DND-41 (cell line): ENCODE measurements at regions not wholly inside any gene's neighbourhood (a gene's known extent, or its start where the extent isn't known, plus 50 kb on each side); places are given as distances from the start of the nearest gene placed in this dataset.

ENCODE experiments used
- ATAC-seq: fragments of 200-7000 bp; cut with Tn5 transposase; 3 replicates; pipeline ENCODE4 v1.9.1; 2021; ENCODE audit warnings: low read depth; ENCODE audit not compliant: insufficient read depth
- DNase-seq: peaks from one replicate; pipeline ENCODE4 v3.0.0-alpha.2; 2020
- H2AFZ ChIP-seq: 2 replicates; pipeline ENCODE4 v1.6.0; 2012; ENCODE audit warnings: low read depth, low read length
- H3K27ac ChIP-seq: 2 replicates; pipeline ENCODE4 v1.5.1; 2012; ENCODE audit warnings: low read length, inconsistent platforms
- H3K27me3 ChIP-seq: fragments of 200-600 bp; sonication (generic); 2 replicates; pipeline ENCODE4 v1.6.0; 2012; ENCODE audit warnings: low read length, mild to moderate bottlenecking, inconsistent platforms; ENCODE audit not compliant: insufficient read depth, poor library complexity
- H3K36me3 ChIP-seq: 2 replicates; pipeline ENCODE4 v1.5.1; 2012; ENCODE audit warnings: low read length, inconsistent platforms; ENCODE audit not compliant: insufficient read depth
- H3K4me1 ChIP-seq: 2 replicates; pipeline ENCODE4 v1.5.1; 2012; ENCODE audit warnings: mild to moderate bottlenecking, low read length; ENCODE audit not compliant: insufficient read depth
- H3K4me2 ChIP-seq: 2 replicates; pipeline ENCODE4 v1.6.0; 2012; ENCODE audit warnings: mild to moderate bottlenecking, moderate library complexity, low read length, inconsistent platforms; ENCODE audit not compliant: insufficient read depth
- H3K4me3 ChIP-seq, 2 experiments: fragments of 200-600 bp in 1 of 2; shearing (Covaris generic) in 1 of 2; 2 replicates each; pipeline ENCODE4 v1.5.1; 2012 to 2016; ENCODE audit warnings: inconsistent platforms in 2 of 2, low read length in 2 of 2, mild to moderate bottlenecking in 2 of 2, low read depth in 1 of 2, moderate library complexity in 1 of 2
- H3K79me2 ChIP-seq: 2 replicates; pipeline ENCODE4 v1.6.0; 2012; ENCODE audit warnings: low read length, inconsistent platforms; ENCODE audit not compliant: insufficient read depth
- H3K9ac ChIP-seq: 2 replicates; pipeline ENCODE4 v1.6.0; 2012; ENCODE audit warnings: low read depth, mild to moderate bottlenecking, inconsistent platforms, low read length, moderate library complexity
- H3K9me3 ChIP-seq: 2 replicates; pipeline ENCODE4 v1.5.1; 2012; ENCODE audit warnings: low read length, moderate library complexity, mild to moderate bottlenecking, inconsistent platforms; ENCODE audit not compliant: insufficient read depth, severe bottlenecking
- H4K20me1 ChIP-seq: 2 replicates; pipeline ENCODE4 v1.6.0; 2012; ENCODE audit warnings: low read length; ENCODE audit not compliant: insufficient read depth
- CTCF ChIP-seq: IDR thresholded peaks from 2 replicates; pipeline ENCODE4 v1.5.1; 2012; ENCODE audit warnings: borderline replicate concordance, low read length, moderate library complexity, mild to moderate bottlenecking; ENCODE audit not compliant: poor library complexity, severe bottlenecking; ENCODE audit errors: extremely low read depth
- EZH2 ChIP-seq: IDR thresholded peaks from 3 replicates; pipeline ENCODE4 v1.6.1; 2012; ENCODE audit warnings: borderline replicate concordance, low read depth, mild to moderate bottlenecking, moderate library complexity, low read length, inconsistent platforms; ENCODE audit not compliant: severe bottlenecking

GRCh38 chr2:51673628-51674027 lies 641.7 kb upstream of the NRXN1 start:
- TF ChIP-seq EZH2 (no peak), CTCF (no peak)
- Histone ChIP-seq H3K27me3 (no peaks in the 10 kb centered on the region), H2AFZ (no peak overlapping the region), H3K27ac (no peak overlapping the region), H3K4me2 (no peak overlapping the region), H3K9me3 (no peaks in the 10 kb centered on the region), H4K20me1 (no peaks in the 10 kb centered on the region), H3K36me3 (no peaks in the 10 kb centered on the region), H3K9ac (no peak overlapping the region), H3K4me3 (no peak overlapping the region), H3K4me1 (no peaks in the 10 kb centered on the region), H3K79me2 (no peaks in the 10 kb centered on the region)
- DNase-seq, result no peak
- ATAC-seq, result no peak

- H4K20me1 ChIP-seq, result no peaks in the 10 kb centered on the region
- no peak overlapping the region for H3K4me3 ChIP-seq
- H3K4me1 ChIP-seq, result no peaks in the 10 kb centered on the region
- H3K27ac ChIP-seq, result no peak overlapping the region
- no peaks in the 10 kb centered on the region for H3K9me3 ChIP-seq
- no peak for ATAC-seq
- H3K79me2 ChIP-seq, result no peaks in the 10 kb centered on the region
- H3K4me2 ChIP-seq, result no peak overlapping the region
- no peak overlapping the region for H3K9ac ChIP-seq
- no peak for DNase-seq
- TF ChIP-seq CTCF, result no peak
- no peak for TF ChIP-seq EZH2
- no peaks in the 10 kb centered on the region for H3K27me3 ChIP-seq
- H3K36me3 ChIP-seq, result no peaks in the 10 kb centered on the region
- no peak overlapping the region for H2AFZ ChIP-seq
These were observed 635.7 kb upstream of the NRXN1 start for GRCh38 chr2:51667679-51668078.

- Histone ChIP-seq H3K27me3 (no peaks in the 10 kb centered on the region), H2AFZ (no peak overlapping the region), H3K4me3 (no peak overlapping the region), H4K20me1 (no peaks in the 10 kb centered on the region), H3K27ac (no peak overlapping the region), H3K4me2 (no peak overlapping the region), H3K9me3 (no peaks in the 10 kb centered on the region), H3K4me1 (no peaks in the 10 kb centered on the region), H3K36me3 (no peaks in the 10 kb centered on the region), H3K79me2 (no peaks in the 10 kb centered on the region), H3K9ac (no peak overlapping the region)
- TF ChIP-seq EZH2 (no peak), CTCF (no peak)
- DNase-seq, result no peak
- ATAC-seq, result no peak
These were observed 630.3 kb upstream of the NRXN1 start for GRCh38 chr2:51662187-51662586.

- TF ChIP-seq CTCF (no peak), EZH2 (no peak)
- Histone ChIP-seq H3K9ac (no peak overlapping the region), H2AFZ (no peak overlapping the region), H3K4me2 (no peak overlapping the region), H3K79me2 (no peaks in the 10 kb centered on the region), H3K27me3 (no peaks in the 10 kb centered on the region), H3K4me3 (no peak overlapping the region), H3K9me3 (no peaks in the 10 kb centered on the region), H3K4me1 (no peaks in the 10 kb centered on the region), H3K27ac (no peak overlapping the region), H4K20me1 (no peaks in the 10 kb centered on the region), H3K36me3 (no peaks in the 10 kb centered on the region)
- ATAC-seq (no peak), DNase-seq (no peak)
These were observed 625.9 kb upstream of the NRXN1 start for GRCh38 chr2:51657849-51658248.
